ENCODE measurements at regions not wholly inside any gene's neighbourhood (a gene's known extent, or its start where the extent isn't known, plus 50 kb on each side); places are given as distances from the start of the nearest gene placed in this dataset.

- no peak for TF ChIP-seq CTCF (IDR thresholded peaks at IDR 0.05; ENCODE audit: low read depth, low read length)
- no peak for DNase-seq (ENCODE audit: extremely low read depth, low read depth)
Measured at GRCh38 chr4:120327276-120327675, 260.6 kb upstream of the MAD2L1 start.

GRCh38 chr4:120319046-120319767 is 252.6 kb upstream of the MAD2L1 start:
- TF ChIP-seq CTCF (IDR thresholded peaks at IDR 0.05; ENCODE audit: low read depth, low read length) = no peak
- DNase-seq (ENCODE audit: extremely low read depth, low read depth) = no peak

- DNase-seq (ENCODE audit: extremely low read depth, low read depth) = no peak
- TF ChIP-seq CTCF (IDR thresholded peaks at IDR 0.05; ENCODE audit: low read depth, low read length) = no peak
Measured at GRCh38 chr4:120318196-120318846, 251.7 kb upstream of the MAD2L1 start.

- DNase-seq (ENCODE audit: extremely low read depth, low read depth) = no peak
- no peak for TF ChIP-seq CTCF (IDR thresholded peaks at IDR 0.05; ENCODE audit: low read depth, low read length)
Measured at GRCh38 chr4:120317713-120318112, 251.1 kb upstream of the MAD2L1 start.

- no peak for DNase-seq (ENCODE audit: extremely low read depth, low read depth)
- no peak for TF ChIP-seq CTCF (IDR thresholded peaks at IDR 0.05; ENCODE audit: low read depth, low read length)
Measured at GRCh38 chr4:120316416-120316815, 249.8 kb upstream of the MAD2L1 start.

- no peak for TF ChIP-seq CTCF (IDR thresholded peaks at IDR 0.05; ENCODE audit: low read depth, low read length)
- no peak for DNase-seq (ENCODE audit: extremely low read depth, low read depth)
Measured at GRCh38 chr4:120314969-120315368, 248.3 kb upstream of the MAD2L1 start.

- no peak for TF ChIP-seq CTCF (IDR thresholded peaks at IDR 0.05; ENCODE audit: low read depth, low read length)
- DNase-seq (ENCODE audit: extremely low read depth, low read depth) = no peak
Measured at GRCh38 chr4:120304801-120305200, 238.2 kb upstream of the MAD2L1 start.

All from AG09319 (cell line).